CD8-positive, alpha-beta memory T cell (primary cell): ENCODE measurements at regions not wholly inside any gene's neighbourhood (a gene's known extent, or its start where the extent isn't known, plus 50 kb on each side); places are given as distances from the start of the nearest gene placed in this dataset.

ENCODE experiments used
- CTCF ChIA-PET: fragments of 350-600 bp; sonication (Branson Sonifier 250); formaldehyde crosslinking; loops from one replicate; lab custom pipeline; 2021; ENCODE audit warnings: antibody characterized with exemption; lab: Charles Lee
- POLR2A ChIA-PET: fragments of 350-600 bp; sonication (Branson Sonifier 250); formaldehyde crosslinking; loops from one replicate; lab custom pipeline; 2021; ENCODE audit warnings: antibody characterized with exemption; lab: Charles Lee
- DNase-seq, 5 donors: peaks; one replicate each; pipeline versions ENCODE4 v3.0.0 to v3.0.0-alpha.2; 2020 to 2022; ENCODE audit warnings: mixed read lengths in 1 of 5
- H3K27ac ChIP-seq: one replicate; pipeline ENCODE4 v1.7.0; 2013; ENCODE audit warnings: low read depth, mild to moderate bottlenecking, low read length, moderate library complexity
- H3K27me3 ChIP-seq: 2 replicates; pipeline ENCODE4 v1.7.0; 2013; ENCODE audit warnings: low read length, mild to moderate bottlenecking; ENCODE audit not compliant: insufficient read depth, poor library complexity, severe bottlenecking
- H3K36me3 ChIP-seq: 2 replicates; pipeline ENCODE4 v1.7.0; 2013; ENCODE audit warnings: mild to moderate bottlenecking, low read length, moderate library complexity; ENCODE audit not compliant: insufficient read depth
- H3K4me1 ChIP-seq: 2 replicates; pipeline ENCODE4 v1.7.0; 2013; ENCODE audit warnings: mild to moderate bottlenecking, low read length, moderate library complexity; ENCODE audit not compliant: insufficient read depth
- H3K4me3 ChIP-seq: 2 replicates; pipeline ENCODE4 v1.7.0; 2013; ENCODE audit warnings: mild to moderate bottlenecking, low read length
- H3K9me3 ChIP-seq: 2 replicates; pipeline ENCODE4 v1.7.0; 2013; ENCODE audit warnings: mild to moderate bottlenecking, low read length
- H3K27ac Mint-ChIP-seq, 8 donors: one replicate each; pipeline ENCODE4 v1.8.0; 2020 to 2021; ENCODE audit warnings: mixed read lengths in 8 of 8, mild to moderate bottlenecking in 6 of 8, inconsistent platforms in 3 of 8, moderate library complexity in 3 of 8
- H3K27me3 Mint-ChIP-seq, 2 donors: one replicate each; pipeline ENCODE4 v1.8.0; 2020 to 2021; ENCODE audit warnings: mixed read lengths in 2 of 2, mild to moderate bottlenecking in 1 of 2, moderate library complexity in 1 of 2
- H3K36me3 Mint-ChIP-seq, 3 donors: one replicate each; pipeline ENCODE4 v1.8.0; 2020 to 2021; ENCODE audit warnings: mixed read lengths in 3 of 3, inconsistent platforms in 1 of 3, mild to moderate bottlenecking in 1 of 3
- H3K4me1 Mint-ChIP-seq, 3 donors: one replicate each; pipeline ENCODE4 v1.8.0; 2020 to 2021; ENCODE audit warnings: mixed read lengths in 3 of 3, inconsistent platforms in 1 of 3, mild to moderate bottlenecking in 1 of 3
- H3K4me3 Mint-ChIP-seq, 7 donors: one replicate each; pipeline ENCODE4 v1.8.0; 2020 to 2021; ENCODE audit warnings: mixed read lengths in 7 of 7, mild to moderate bottlenecking in 6 of 7, moderate library complexity in 4 of 7, inconsistent platforms in 2 of 7
- H3K9me3 Mint-ChIP-seq, 5 donors: one replicate each; pipeline ENCODE4 v1.8.0; 2020 to 2022; ENCODE audit warnings: mixed read lengths in 5 of 5, mild to moderate bottlenecking in 3 of 5, moderate library complexity in 2 of 5, inconsistent platforms in 1 of 5

DNA sequence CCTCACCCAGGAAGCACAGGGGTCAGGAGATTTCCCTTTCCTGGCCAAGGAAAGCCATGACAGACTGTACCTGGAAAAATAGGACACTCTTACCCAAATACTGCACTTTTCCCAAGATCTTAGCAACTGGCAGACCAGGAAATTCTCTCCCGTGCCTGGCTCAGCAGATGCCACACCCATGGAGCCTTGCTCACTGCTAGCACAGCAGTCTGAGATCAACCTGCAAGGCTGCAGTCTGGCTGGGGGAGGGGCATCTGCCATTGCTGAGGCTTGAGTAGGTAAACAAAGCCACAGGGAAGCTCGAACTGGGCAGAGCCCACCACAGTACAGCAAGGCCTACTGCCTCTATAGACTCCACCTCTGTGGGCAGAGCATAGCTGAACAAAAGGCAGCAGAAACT, 567.3 kb upstream of the LMCD1 start:
- no peak overlapping the region for H3K27ac ChIP-seq
- H3K9me3 ChIP-seq, result no peaks in the 10 kb centered on the region
- H3K36me3 ChIP-seq, result no peaks in the 10 kb centered on the region
- H3K4me1 ChIP-seq, result no peaks in the 10 kb centered on the region
- POLR2A ChIA-PET, result no interaction called here
- Mint-ChIP-seq H3K36me3 (peaks cover 0 to 8% (median 1%) of the 10 kb centered on the region in 3 donors), H3K9me3 (peaks cover 6 to 12% (median 10%) of the 10 kb centered on the region in 5 donors), H3K4me1 (no peaks in the 10 kb centered on the region), H3K27ac (no peak overlapping the region), H3K27me3 (no peaks in the 10 kb centered on the region), H3K4me3 (no peak overlapping the region)
- H3K27me3 ChIP-seq, result no peaks in the 10 kb centered on the region
- H3K4me3 ChIP-seq, result no peak overlapping the region
- no peak for DNase-seq
- CTCF ChIA-PET, result no interaction called here

DNA sequence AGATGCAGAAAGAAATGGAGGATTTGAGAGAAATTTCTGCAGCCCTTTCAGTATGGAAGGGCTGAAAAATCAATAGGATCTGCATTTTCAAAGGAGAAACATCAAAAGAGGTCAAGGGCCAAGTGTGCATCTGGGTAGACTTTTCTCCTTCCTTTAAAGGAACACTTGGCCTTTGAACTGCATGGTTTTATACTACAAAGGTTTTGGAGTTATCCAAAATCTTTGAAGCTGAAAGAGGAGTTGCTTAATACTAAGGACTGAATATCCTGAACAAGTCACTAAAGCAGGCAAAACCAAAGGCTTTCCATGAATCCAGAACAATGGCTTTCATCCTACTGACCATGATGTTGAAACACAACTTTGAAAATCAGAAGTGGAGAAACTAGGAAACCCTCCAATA, 553.7 kb upstream of the LMCD1 start:
- Histone ChIP-seq H3K27me3 (no peaks in the 10 kb centered on the region), H3K36me3 (no peaks in the 10 kb centered on the region), H3K9me3 (no peaks in the 10 kb centered on the region), H3K4me1 (no peaks in the 10 kb centered on the region), H3K4me3 (no peak overlapping the region), H3K27ac (no peak overlapping the region)
- DNase-seq, result no peak
- Mint-ChIP-seq H3K9me3 (peaks cover 0 to 4% (median 0%) of the 10 kb centered on the region in 5 donors), H3K27ac (no peak overlapping the region), H3K4me1 (no peaks in the 10 kb centered on the region), H3K36me3 (no peaks in the 10 kb centered on the region), H3K4me3 (no peak overlapping the region), H3K27me3 (peaks cover 0 to 1% of the 10 kb centered on the region in 2 donors)
- ChIA-PET POLR2A (no interaction called here), CTCF (no interaction called here)

DNA sequence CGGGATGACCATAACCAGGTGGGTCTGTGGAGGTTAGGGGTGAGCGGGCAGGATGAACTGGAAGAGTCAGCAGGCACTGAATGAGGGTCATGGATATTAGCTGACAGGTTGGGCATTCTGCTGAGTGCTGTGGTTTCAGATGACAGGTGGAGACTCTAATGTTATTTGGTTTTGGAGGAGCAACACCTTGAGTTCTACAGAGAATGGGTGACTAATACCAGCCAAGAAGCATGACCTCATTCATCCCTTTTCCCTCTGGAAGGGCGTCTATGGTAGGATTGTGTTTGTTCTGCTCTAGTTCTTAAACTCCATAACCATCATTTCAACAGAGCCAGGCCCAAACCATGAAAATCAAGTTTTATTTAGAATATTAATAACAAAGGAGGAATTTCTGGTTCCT, 550.7 kb upstream of the LMCD1 start:
- POLR2A ChIA-PET, result no interaction called here
- no peaks in the 10 kb centered on the region for H3K4me1 Mint-ChIP-seq

DNA sequence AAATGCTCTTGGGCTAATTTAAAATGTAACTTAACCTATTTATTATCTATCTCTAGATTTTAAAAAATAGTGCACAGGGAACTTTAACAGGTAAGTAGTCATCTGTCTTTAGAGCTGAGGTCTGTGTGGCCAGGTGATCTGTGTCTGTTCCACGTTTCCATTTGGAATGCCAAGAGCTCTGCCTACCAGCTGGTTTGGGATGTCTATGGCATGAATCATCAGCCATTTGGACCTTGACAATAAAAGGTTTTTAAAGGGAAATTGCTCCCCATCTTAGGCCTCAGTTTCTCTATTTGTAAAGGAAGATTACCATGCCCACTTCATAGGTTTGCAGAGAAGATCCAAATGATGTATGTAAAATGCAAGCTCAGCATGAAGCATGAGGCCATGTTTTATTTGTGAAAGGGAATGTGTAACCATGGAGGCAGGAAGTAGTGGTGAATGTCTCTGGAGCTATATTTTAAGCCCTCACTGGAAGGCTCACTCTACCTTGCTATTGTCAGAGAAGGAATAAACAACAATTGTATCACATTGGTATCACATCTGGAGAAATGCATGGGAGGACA, 548.1 kb upstream of the LMCD1 start:
- CTCF ChIA-PET, result no interaction called here
- H3K27ac Mint-ChIP-seq, result no peak overlapping the region

More for the DNA sequence above, 550.7 kb upstream of the LMCD1 start:
- Histone ChIP-seq H3K27ac (no peak overlapping the region), H3K4me1 (no peaks in the 10 kb centered on the region), H3K4me3 (no peak overlapping the region), H3K36me3 (no peaks in the 10 kb centered on the region), H3K9me3 (no peaks in the 10 kb centered on the region), H3K27me3 (no peaks in the 10 kb centered on the region)
- peak overlapping the region in 1 of 7 donors; percentile 19 for H3K4me3 Mint-ChIP-seq
- H3K9me3 Mint-ChIP-seq, result peaks cover 0 to 4% (median 0%) of the 10 kb centered on the region in 5 donors
- DNase-seq, result no peak
- no peak overlapping the region for H3K27ac Mint-ChIP-seq
- no peaks in the 10 kb centered on the region for H3K27me3 Mint-ChIP-seq
- no peaks in the 10 kb centered on the region for H3K36me3 Mint-ChIP-seq
- CTCF ChIA-PET, result no interaction called here

DNA sequence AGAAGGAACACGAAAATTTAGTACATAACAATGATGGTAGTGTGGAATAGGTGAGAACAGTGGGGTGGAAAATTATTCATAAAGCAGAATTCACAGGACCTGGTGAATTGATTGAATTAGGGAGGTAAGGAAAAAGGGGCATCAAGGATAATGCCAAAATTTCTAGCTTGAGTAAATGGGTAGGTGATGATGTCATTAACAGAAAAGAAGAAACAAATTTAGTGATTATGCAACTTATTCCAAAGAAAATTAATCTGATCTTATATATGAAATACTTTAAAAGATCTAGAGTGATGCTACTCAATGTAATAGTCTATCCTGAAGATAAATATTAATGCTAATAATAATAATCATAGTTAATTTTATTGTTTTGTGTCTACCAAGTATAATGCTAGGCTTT, 544.6 kb upstream of the LMCD1 start:
- Histone ChIP-seq H3K27ac (no peak overlapping the region), H3K9me3 (no peaks in the 10 kb centered on the region), H3K27me3 (no peaks in the 10 kb centered on the region), H3K4me3 (no peak overlapping the region), H3K4me1 (no peaks in the 10 kb centered on the region), H3K36me3 (no peaks in the 10 kb centered on the region)
- Mint-ChIP-seq H3K9me3 (peaks cover 0 to 5% (median 0%) of the 10 kb centered on the region in 5 donors), H3K36me3 (no peaks in the 10 kb centered on the region), H3K4me1 (no peaks in the 10 kb centered on the region), H3K27me3 (peaks cover 0 to 2% of the 10 kb centered on the region in 2 donors), H3K27ac (no peak overlapping the region), H3K4me3 (no peak overlapping the region)
- no peak for DNase-seq
- ChIA-PET POLR2A (no interaction called here), CTCF (no interaction called here)

More for the DNA sequence above, 548.1 kb upstream of the LMCD1 start:
- Mint-ChIP-seq H3K4me1 (no peaks in the 10 kb centered on the region), H3K9me3 (peaks cover 0 to 2% (median 0%) of the 10 kb centered on the region in 5 donors), H3K36me3 (no peaks in the 10 kb centered on the region), H3K27me3 (peaks cover 0 to 2% of the 10 kb centered on the region in 2 donors), H3K4me3 (no peak overlapping the region)
- H3K4me3 ChIP-seq, result no peak overlapping the region
- no peak for DNase-seq
- H3K27me3 ChIP-seq, result no peaks in the 10 kb centered on the region
- no peaks in the 10 kb centered on the region for H3K4me1 ChIP-seq
- POLR2A ChIA-PET, result no interaction called here
- no peaks in the 10 kb centered on the region for H3K36me3 ChIP-seq
- H3K27ac ChIP-seq, result no peak overlapping the region
- H3K9me3 ChIP-seq, result no peaks in the 10 kb centered on the region

DNA sequence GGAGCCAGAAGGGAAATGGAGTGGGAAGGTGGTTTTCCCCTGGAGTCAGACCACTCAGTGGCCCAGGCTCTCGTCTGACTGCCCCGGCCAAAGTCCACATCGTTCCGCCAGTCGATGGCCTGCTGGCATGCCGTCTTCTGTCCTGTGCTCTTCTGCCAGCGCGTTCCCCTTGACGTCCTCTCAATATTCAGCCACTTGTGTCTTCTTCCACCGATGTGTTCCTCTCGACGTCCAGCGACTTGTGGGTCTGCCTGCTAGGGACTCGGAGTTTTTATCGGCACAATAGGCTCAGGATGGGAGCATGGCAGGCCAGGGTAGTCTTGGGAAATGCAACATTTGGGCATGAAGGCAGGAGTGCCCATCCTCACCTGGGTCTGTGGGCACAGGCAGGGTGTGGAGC, 542.5 kb upstream of the LMCD1 start:
- H3K4me1 Mint-ChIP-seq, result no peaks in the 10 kb centered on the region
- H3K27ac Mint-ChIP-seq, result no peak overlapping the region
- no peak for DNase-seq
- CTCF ChIA-PET, result no interaction called here
- no peaks in the 10 kb centered on the region for H3K9me3 ChIP-seq
- H3K27me3 ChIP-seq, result no peaks in the 10 kb centered on the region
- no peaks in the 10 kb centered on the region for H3K4me1 ChIP-seq
- peaks cover 0 to 3% (median 0%) of the 10 kb centered on the region in 5 donors for H3K9me3 Mint-ChIP-seq
- H3K36me3 ChIP-seq, result no peaks in the 10 kb centered on the region
- no peak overlapping the region for H3K4me3 Mint-ChIP-seq
- POLR2A ChIA-PET, result no interaction called here
- no peak overlapping the region for H3K27ac ChIP-seq
- peaks cover 0 to 2% of the 10 kb centered on the region in 2 donors for H3K27me3 Mint-ChIP-seq
- no peaks in the 10 kb centered on the region for H3K36me3 Mint-ChIP-seq
- H3K4me3 ChIP-seq, result no peak overlapping the region

DNA sequence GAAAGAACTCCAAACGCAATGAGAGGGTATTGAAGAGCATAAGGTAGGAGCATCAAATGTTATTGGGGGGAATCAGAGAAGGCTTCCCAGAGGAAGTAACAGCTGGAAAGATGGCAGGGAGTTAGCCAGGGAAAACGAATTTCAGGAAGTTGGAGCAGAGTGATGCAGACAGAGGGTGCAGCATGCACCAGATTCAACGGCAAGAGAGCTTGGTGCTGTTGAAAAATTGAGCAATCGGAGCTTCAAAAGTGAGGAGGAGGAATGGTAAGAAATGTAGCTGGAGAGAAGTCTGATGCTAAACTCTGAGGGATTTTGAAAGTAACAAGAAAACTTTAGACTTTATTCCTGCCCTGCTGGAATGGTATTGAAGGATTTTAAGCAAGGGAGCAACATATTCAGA, 541.0 kb upstream of the LMCD1 start:
- no peaks in the 10 kb centered on the region for H3K27me3 ChIP-seq
- no peaks in the 10 kb centered on the region for H3K36me3 ChIP-seq
- H3K4me3 ChIP-seq, result no peak overlapping the region
- H3K27ac ChIP-seq, result no peak overlapping the region
- H3K4me1 ChIP-seq, result no peaks in the 10 kb centered on the region
- Mint-ChIP-seq H3K27me3 (peaks cover 0 to 2% of the 10 kb centered on the region in 2 donors), H3K27ac (no peak overlapping the region), H3K36me3 (no peaks in the 10 kb centered on the region), H3K4me1 (no peaks in the 10 kb centered on the region), H3K4me3 (no peak overlapping the region), H3K9me3 (peaks cover 0 to 5% (median 0%) of the 10 kb centered on the region in 5 donors)
- ChIA-PET CTCF (no interaction called here), POLR2A (no interaction called here)
- H3K9me3 ChIP-seq, result no peaks in the 10 kb centered on the region
- DNase-seq, result no peak

DNA sequence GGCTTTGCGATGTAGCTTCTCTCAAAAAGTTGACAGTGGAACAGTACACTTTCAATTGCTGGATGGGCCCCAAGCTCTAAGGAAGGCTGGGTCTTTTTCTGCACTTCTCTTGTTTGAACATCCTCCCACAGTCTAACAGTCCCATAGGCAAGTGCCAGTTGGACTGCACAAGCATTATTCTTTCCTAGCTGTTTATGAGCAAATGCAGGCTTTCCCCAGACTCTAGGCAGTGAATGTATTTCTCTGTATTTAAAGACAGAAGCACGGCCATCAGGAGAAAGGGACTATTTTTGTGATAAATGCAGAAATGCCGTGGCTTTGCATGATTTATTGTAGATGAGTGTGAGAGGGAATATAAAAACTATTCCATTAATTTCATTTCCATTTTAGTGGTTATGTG, 539.3 kb upstream of the LMCD1 start:
- H3K27me3 Mint-ChIP-seq, result no peaks in the 10 kb centered on the region
- H3K36me3 Mint-ChIP-seq, result no peaks in the 10 kb centered on the region
- no peaks in the 10 kb centered on the region for H3K4me1 Mint-ChIP-seq
- ChIA-PET POLR2A (no interaction called here), CTCF (no interaction called here)
- H3K4me3 ChIP-seq, result no peak overlapping the region
- H3K27me3 ChIP-seq, result no peaks in the 10 kb centered on the region
- no peak for DNase-seq
- no peaks in the 10 kb centered on the region for H3K4me1 ChIP-seq
- no peak overlapping the region for H3K27ac Mint-ChIP-seq
- no peak overlapping the region for H3K27ac ChIP-seq
- peaks cover 0 to 3% (median 0%) of the 10 kb centered on the region in 5 donors for H3K9me3 Mint-ChIP-seq
- H3K36me3 ChIP-seq, result no peaks in the 10 kb centered on the region
- H3K9me3 ChIP-seq, result no peaks in the 10 kb centered on the region
- H3K4me3 Mint-ChIP-seq, result no peak overlapping the region
